ENCODE measurements at regions not wholly inside any gene's neighbourhood (a gene's known extent, or its start where the extent isn't known, plus 50 kb on each side); places are given as distances from the start of the nearest gene placed in this dataset.

- TF ChIP-seq, protein P1, sequence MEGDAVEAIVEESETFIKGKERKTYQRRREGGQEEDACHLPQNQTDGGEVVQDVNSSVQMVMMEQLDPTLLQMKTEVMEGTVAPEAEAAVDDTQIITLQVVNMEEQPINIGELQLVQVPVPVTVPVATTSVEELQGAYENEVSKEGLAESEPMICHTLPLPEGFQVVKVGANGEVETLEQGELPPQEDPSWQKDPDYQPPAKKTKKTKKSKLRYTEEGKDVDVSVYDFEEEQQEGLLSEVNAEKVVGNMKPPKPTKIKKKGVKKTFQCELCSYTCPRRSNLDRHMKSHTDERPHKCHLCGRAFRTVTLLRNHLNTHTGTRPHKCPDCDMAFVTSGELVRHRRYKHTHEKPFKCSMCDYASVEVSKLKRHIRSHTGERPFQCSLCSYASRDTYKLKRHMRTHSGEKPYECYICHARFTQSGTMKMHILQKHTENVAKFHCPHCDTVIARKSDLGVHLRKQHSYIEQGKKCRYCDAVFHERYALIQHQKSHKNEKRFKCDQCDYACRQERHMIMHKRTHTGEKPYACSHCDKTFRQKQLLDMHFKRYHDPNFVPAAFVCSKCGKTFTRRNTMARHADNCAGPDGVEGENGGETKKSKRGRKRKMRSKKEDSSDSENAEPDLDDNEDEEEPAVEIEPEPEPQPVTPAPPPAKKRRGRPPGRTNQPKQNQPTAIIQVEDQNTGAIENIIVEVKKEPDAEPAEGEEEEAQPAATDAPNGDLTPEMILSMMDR (IDR thresholded peaks at IDR 0.05), result no peak
- no peak for TF ChIP-seq POLR2A (IDR thresholded peaks at IDR 0.05)
- no peak for TF ChIP-seq POLR2AphosphoS5 (IDR thresholded peaks at IDR 0.05)
These were observed 502.8 kb upstream of the GOT2 start for GRCh38 chr16:59236804-59237458.

Data from prostate gland (tissue), 2 donors.